ENCODE measurements at regions not wholly inside any gene's neighbourhood (a gene's known extent, or its start where the extent isn't known, plus 50 kb on each side); places are given as distances from the start of the nearest gene placed in this dataset.

DNA sequence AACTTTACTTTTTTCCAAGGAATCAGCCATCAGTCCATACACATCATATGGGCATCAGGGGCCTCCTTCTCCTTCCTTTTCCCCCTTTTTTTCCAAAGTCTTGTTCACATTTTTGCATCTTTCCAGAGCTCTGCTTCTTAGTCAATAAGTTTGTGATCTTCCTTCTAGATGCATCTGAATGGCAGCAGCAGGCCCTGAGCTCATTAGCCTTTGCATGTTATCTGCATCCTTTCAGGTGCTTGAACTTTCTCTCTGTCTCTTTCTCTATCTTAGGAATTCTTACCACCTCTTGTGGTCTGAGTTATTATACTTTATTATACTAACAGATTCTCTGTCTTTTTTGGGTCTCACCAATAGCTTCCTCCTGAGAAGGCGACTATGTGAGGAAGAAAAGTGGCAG is 312.4 kb upstream of the FANCL start:
- Mint-ChIP-seq H3K9me3 (no peaks in the 10 kb centered on the region), H3K4me1 (ENCODE audit: low read depth) (no peaks in the 10 kb centered on the region), H3K4me3 (ENCODE audit: low read depth) (no peak overlapping the region), H3K36me3 (ENCODE audit: low read depth) (no peaks in the 10 kb centered on the region), H3K27me3 (ENCODE audit: low read depth) (no peaks in the 10 kb centered on the region), H3K27ac (no peak overlapping the region)
- intact Hi-C loops (cut with micrococcal nuclease), result no loop called here
- DNase-seq (ENCODE audit: low spot score), result no peak

DNA sequence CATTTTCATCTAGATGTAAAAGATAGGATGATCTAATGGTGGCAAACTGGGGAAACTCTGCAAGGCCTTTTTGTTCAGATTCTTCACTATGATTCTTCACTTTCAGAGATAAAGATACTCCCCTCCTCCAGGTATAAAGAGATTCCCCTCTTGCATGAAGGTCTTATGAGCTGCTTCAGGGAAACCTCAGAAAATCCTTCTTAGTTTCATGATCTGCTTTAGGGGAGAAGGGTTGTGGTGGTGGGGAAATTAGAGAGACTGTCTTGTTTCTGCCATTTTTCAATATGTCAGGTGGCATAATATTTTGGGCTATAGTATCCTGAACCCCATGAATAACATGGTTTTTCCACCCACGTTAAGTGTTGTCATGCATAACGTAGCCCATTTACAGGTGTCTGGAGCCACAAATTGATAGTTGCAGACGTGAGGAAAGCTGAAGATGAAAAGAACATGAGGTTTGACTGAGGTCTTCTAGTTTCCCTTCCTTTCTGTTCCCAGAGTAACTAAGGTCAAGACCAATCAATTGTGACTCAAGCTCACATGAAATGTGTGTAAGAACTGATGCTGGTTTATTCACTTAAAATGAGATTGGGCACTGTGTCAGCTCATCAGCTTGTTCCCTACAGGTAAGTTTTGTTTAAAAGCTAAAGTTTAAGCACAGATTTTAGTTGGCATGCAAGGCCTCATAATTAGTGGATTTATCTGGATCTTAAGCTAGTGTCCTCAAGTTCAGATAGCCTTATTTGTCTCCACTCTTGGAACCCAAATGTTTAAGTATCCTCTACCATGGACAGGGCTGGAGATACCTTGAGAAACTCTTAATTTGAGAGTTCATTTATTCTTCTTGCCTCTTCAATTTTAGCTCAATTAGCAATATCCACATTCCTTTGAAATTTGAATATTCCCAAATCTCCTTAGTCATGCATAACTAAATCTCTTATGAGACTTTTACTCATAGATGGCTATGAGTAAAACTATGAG is 304.5 kb upstream of the FANCL start:
- no peak overlapping the region for H3K4me3 Mint-ChIP-seq (ENCODE audit: low read depth)
- no peaks in the 10 kb centered on the region for H3K9me3 Mint-ChIP-seq
- H3K27ac Mint-ChIP-seq, result no peak overlapping the region
- no peaks in the 10 kb centered on the region for H3K36me3 Mint-ChIP-seq (ENCODE audit: low read depth)
- intact Hi-C loops (cut with micrococcal nuclease), result no loop called here
- no peaks in the 10 kb centered on the region for H3K27me3 Mint-ChIP-seq (ENCODE audit: low read depth)
- no peaks in the 10 kb centered on the region for H3K4me1 Mint-ChIP-seq (ENCODE audit: low read depth)
- no peak for DNase-seq (ENCODE audit: low spot score)

DNA sequence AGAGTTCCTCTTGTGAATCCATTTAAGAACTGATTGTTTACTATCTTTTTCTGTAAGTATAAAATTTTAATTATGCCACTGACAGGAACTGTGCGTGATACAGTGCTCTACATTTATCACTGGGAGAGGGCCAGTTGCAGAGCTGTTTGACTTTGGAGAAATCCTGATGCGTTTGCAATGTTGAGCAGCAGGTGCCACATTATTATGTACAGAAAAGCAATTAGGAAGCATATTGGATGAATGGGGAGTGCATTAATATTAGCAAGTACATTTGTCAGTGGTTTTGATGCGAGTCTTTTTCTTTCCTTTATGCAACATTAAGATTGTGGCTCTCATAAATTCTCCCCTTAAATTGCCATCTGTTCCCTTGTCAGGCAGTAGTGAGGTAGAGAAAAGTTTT is 302.3 kb upstream of the FANCL start:
- no peaks in the 10 kb centered on the region for H3K9me3 Mint-ChIP-seq
- H3K4me3 Mint-ChIP-seq (ENCODE audit: low read depth), result no peak overlapping the region
- no peaks in the 10 kb centered on the region for H3K4me1 Mint-ChIP-seq (ENCODE audit: low read depth)
- H3K36me3 Mint-ChIP-seq (ENCODE audit: low read depth), result no peaks in the 10 kb centered on the region
- intact Hi-C loops (cut with micrococcal nuclease), result no loop called here
- no peak for DNase-seq (ENCODE audit: low spot score)
- H3K27ac Mint-ChIP-seq, result no peak overlapping the region
- H3K27me3 Mint-ChIP-seq (ENCODE audit: low read depth), result no peaks in the 10 kb centered on the region

GRCh38 chr2:58541511-58541910 is 300.4 kb upstream of the FANCL start:
- Mint-ChIP-seq H3K4me3 (ENCODE audit: low read depth) (no peak overlapping the region), H3K9me3 (no peaks in the 10 kb centered on the region), H3K36me3 (ENCODE audit: low read depth) (no peaks in the 10 kb centered on the region), H3K4me1 (ENCODE audit: low read depth) (no peaks in the 10 kb centered on the region), H3K27me3 (ENCODE audit: low read depth) (no peaks in the 10 kb centered on the region), H3K27ac (no peak overlapping the region)
- DNase-seq (ENCODE audit: low spot score), result no peak
- intact Hi-C loops (cut with micrococcal nuclease), result no loop called here

DNA sequence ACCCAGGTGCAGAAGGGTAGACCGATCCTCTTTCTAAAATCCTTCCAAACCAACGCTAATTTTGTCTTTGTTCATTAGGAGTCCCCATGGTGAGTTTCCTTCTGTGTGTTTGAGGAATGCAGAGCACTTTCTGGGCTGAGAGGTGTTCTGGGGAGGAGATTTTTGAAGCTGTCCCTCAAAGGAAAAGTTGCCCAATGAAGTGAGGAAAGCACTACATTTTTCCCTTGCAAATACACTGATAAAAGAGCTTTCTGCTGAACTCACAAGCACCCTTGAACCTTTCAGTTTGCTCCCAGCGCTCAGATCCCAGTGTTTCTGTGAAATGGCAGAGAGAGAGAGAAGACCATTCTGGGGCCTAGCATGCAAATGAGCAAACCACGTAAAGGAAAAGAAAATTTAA is 299.6 kb upstream of the FANCL start:
- Mint-ChIP-seq H3K4me1 (ENCODE audit: low read depth) (no peaks in the 10 kb centered on the region), H3K27me3 (ENCODE audit: low read depth) (no peaks in the 10 kb centered on the region), H3K9me3 (no peaks in the 10 kb centered on the region), H3K36me3 (ENCODE audit: low read depth) (no peaks in the 10 kb centered on the region), H3K4me3 (ENCODE audit: low read depth) (no peak overlapping the region), H3K27ac (no peak overlapping the region)
- intact Hi-C loops (cut with micrococcal nuclease), result no loop called here
- no peak for DNase-seq (ENCODE audit: low spot score)

GRCh38 chr2:58539973-58540372 is 298.8 kb upstream of the FANCL start:
- Mint-ChIP-seq H3K9me3 (no peaks in the 10 kb centered on the region), H3K36me3 (ENCODE audit: low read depth) (no peaks in the 10 kb centered on the region), H3K27me3 (ENCODE audit: low read depth) (no peaks in the 10 kb centered on the region), H3K4me1 (ENCODE audit: low read depth) (no peaks in the 10 kb centered on the region), H3K27ac (no peak overlapping the region), H3K4me3 (ENCODE audit: low read depth) (no peak overlapping the region)
- DNase-seq (ENCODE audit: low spot score), result no peak
- intact Hi-C loops (cut with micrococcal nuclease), result no loop called here

DNA sequence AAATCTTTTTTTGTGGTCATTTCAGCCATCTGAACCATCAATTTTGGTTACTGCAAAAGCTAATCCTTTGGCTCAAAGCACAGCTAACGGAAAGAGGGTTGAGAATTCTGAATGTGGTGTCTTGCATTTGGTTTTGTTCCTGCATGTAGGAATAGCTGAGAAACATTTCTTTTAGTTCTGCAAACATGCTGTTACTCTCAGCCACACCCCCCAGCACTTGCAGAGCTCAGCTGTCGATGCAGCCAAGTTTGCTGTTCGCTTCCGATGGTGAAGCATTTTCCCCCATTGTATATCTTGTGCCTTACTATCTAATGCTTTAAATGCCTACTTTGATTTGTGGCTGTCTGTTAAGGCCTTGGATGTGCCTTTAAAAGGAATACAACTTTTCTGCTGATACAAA is 294.9 kb upstream of the FANCL start:
- H3K9me3 Mint-ChIP-seq, result no peaks in the 10 kb centered on the region
- no peaks in the 10 kb centered on the region for H3K36me3 Mint-ChIP-seq (ENCODE audit: low read depth)
- intact Hi-C loops (cut with micrococcal nuclease), result no loop called here

DNA sequence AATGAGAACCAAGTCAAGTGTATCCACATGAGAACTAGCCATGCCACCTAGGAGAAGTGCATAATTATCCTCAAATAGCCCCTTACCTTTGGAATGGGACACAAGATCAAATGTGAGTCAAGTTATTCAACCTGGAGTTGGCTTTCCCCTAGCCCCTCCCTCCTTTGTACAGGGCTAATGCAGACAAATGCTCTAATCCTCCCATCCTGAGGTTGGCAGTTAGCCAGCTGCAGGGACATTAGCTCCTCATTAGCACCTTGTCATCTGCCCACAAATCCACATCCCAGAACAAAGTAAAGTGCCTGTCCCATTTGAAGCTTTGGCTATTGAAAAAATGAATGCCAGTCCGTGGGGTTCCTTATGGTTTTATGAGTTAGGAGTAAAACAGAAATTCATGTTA is 294.1 kb upstream of the FANCL start:
- H3K27ac Mint-ChIP-seq, result no peak overlapping the region
- no peaks in the 10 kb centered on the region for H3K36me3 Mint-ChIP-seq (ENCODE audit: low read depth)
- no peak for DNase-seq (ENCODE audit: low spot score)
- intact Hi-C loops (cut with micrococcal nuclease), result no loop called here
- no peaks in the 10 kb centered on the region for H3K27me3 Mint-ChIP-seq (ENCODE audit: low read depth)
- H3K4me3 Mint-ChIP-seq (ENCODE audit: low read depth), result no peak overlapping the region
- no peaks in the 10 kb centered on the region for H3K4me1 Mint-ChIP-seq (ENCODE audit: low read depth)
- no peaks in the 10 kb centered on the region for H3K9me3 Mint-ChIP-seq

More for the DNA sequence above, 294.9 kb upstream of the FANCL start:
- H3K27me3 Mint-ChIP-seq (ENCODE audit: low read depth), result no peaks in the 10 kb centered on the region
- H3K27ac Mint-ChIP-seq, result no peak overlapping the region
- H3K4me1 Mint-ChIP-seq (ENCODE audit: low read depth), result no peaks in the 10 kb centered on the region
- no peak overlapping the region for H3K4me3 Mint-ChIP-seq (ENCODE audit: low read depth)
- DNase-seq (ENCODE audit: low spot score), result no peak

GRCh38 chr2:58533376-58533775 is 292.3 kb upstream of the FANCL start:
- no peak for DNase-seq (ENCODE audit: low spot score)
- intact Hi-C loops (cut with micrococcal nuclease), result no loop called here
- H3K9me3 Mint-ChIP-seq, result no peaks in the 10 kb centered on the region
- no peak overlapping the region for H3K4me3 Mint-ChIP-seq (ENCODE audit: low read depth)
- H3K36me3 Mint-ChIP-seq (ENCODE audit: low read depth), result no peaks in the 10 kb centered on the region
- no peaks in the 10 kb centered on the region for H3K4me1 Mint-ChIP-seq (ENCODE audit: low read depth)
- no peak overlapping the region for H3K27ac Mint-ChIP-seq
- no peaks in the 10 kb centered on the region for H3K27me3 Mint-ChIP-seq (ENCODE audit: low read depth)

GRCh38 chr2:58532641-58533040 is 291.5 kb upstream of the FANCL start:
- Mint-ChIP-seq H3K36me3 (ENCODE audit: low read depth) (no peaks in the 10 kb centered on the region), H3K27me3 (ENCODE audit: low read depth) (no peaks in the 10 kb centered on the region), H3K9me3 (no peaks in the 10 kb centered on the region)

DNA sequence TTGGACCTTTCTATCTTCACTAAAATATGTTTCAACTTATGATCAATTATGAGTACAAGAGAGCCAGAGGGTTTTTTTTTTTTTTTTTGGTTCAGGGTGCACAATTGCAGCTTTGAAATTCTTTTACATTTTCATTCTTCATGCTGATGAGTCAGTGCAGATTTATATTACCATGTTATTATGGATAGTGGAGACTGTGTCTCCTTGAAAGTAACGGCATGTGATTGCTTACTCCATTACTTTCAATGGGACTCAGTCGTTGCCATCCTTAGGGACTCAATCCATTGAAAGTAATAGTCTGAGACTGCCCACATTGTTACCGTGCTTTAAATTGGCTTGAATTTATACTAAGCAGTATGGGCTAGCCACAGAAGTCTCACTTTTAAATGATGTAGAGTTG is 286.5 kb upstream of the FANCL start:
- no peaks in the 10 kb centered on the region for H3K27me3 Mint-ChIP-seq (ENCODE audit: low read depth)
- no peak overlapping the region for H3K4me3 Mint-ChIP-seq (ENCODE audit: low read depth)
- no peaks in the 10 kb centered on the region for H3K4me1 Mint-ChIP-seq (ENCODE audit: low read depth)
- H3K27ac Mint-ChIP-seq, result no peak overlapping the region
- intact Hi-C loops (cut with micrococcal nuclease), result no loop called here
- no peaks in the 10 kb centered on the region for H3K9me3 Mint-ChIP-seq
- no peaks in the 10 kb centered on the region for H3K36me3 Mint-ChIP-seq (ENCODE audit: low read depth)
- no peak for DNase-seq (ENCODE audit: low spot score)

More at GRCh38 chr2:58532641-58533040, 291.5 kb upstream of the FANCL start:
- H3K27ac Mint-ChIP-seq, result no peak overlapping the region
- H3K4me1 Mint-ChIP-seq (ENCODE audit: low read depth), result no peaks in the 10 kb centered on the region
- DNase-seq (ENCODE audit: low spot score), result no peak
- intact Hi-C loops (cut with micrococcal nuclease), result no loop called here
- H3K4me3 Mint-ChIP-seq (ENCODE audit: low read depth), result no peak overlapping the region

- H3K27ac Mint-ChIP-seq, result no peak overlapping the region
- no peaks in the 10 kb centered on the region for H3K4me1 Mint-ChIP-seq (ENCODE audit: low read depth)
- peaks cover 4% of the 10 kb centered on the region for H3K27me3 Mint-ChIP-seq (ENCODE audit: low read depth)
- H3K36me3 Mint-ChIP-seq (ENCODE audit: low read depth), result no peaks in the 10 kb centered on the region
- H3K9me3 Mint-ChIP-seq, result no peaks in the 10 kb centered on the region
- intact Hi-C loops (cut with micrococcal nuclease), result no loop called here
- H3K4me3 Mint-ChIP-seq (ENCODE audit: low read depth), result no peak overlapping the region
- DNase-seq (ENCODE audit: low spot score), result no peak
These were observed 280.9 kb upstream of the FANCL start for GRCh38 chr2:58521803-58522554.

- intact Hi-C loops (cut with micrococcal nuclease), result no loop called here
- H3K4me3 Mint-ChIP-seq (ENCODE audit: low read depth), result no peak overlapping the region
- no peaks in the 10 kb centered on the region for H3K4me1 Mint-ChIP-seq (ENCODE audit: low read depth)
- DNase-seq (ENCODE audit: low spot score), result no peak
- H3K36me3 Mint-ChIP-seq (ENCODE audit: low read depth), result no peaks in the 10 kb centered on the region
- H3K27ac Mint-ChIP-seq, result no peak overlapping the region
- H3K9me3 Mint-ChIP-seq, result no peaks in the 10 kb centered on the region
- H3K27me3 Mint-ChIP-seq (ENCODE audit: low read depth), result peaks cover 4% of the 10 kb centered on the region
These were observed 279.8 kb upstream of the FANCL start for GRCh38 chr2:58520903-58521302.
